ENCODE measurements at regions not wholly inside any gene's neighbourhood (a gene's known extent, or its start where the extent isn't known, plus 50 kb on each side); places are given as distances from the start of the nearest gene placed in this dataset.
"Not testable (repeated sequence)": the region's sequence is repeated elsewhere in the genome, so short reads cannot be mapped to it uniquely, and the experiment has no call there.

DNA sequence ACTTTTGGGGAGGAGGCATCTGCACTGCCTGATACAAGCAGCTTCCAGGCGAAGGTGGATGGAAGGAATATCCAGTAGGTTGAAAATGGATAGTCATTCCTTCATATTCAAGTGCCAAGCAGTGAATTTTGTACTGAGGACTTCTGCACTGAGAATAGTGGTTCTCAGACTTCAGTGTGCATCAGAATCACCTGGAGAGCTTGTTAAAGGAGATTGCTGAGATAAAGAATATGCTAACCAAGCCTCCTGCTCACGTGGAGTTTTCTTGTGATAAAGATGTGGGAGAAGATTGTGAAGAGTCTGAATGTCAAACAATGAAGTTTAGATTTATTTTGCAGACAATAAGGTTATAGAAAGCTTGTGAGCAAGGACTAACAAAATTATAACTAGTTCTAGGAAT, 97.8 kb downstream of the HFE start:
- no peak for DNase-seq
- Histone ChIP-seq H3K27ac (no peak overlapping the region), H3K36me3 (no peaks in the 10 kb centered on the region), H3K27me3 (no peaks in the 10 kb centered on the region), H3K4me3 (no peak overlapping the region), H3K9me3 (replicated peaks) (no peaks in the 10 kb centered on the region), H3K4me1 (no peaks in the 10 kb centered on the region)

DNA sequence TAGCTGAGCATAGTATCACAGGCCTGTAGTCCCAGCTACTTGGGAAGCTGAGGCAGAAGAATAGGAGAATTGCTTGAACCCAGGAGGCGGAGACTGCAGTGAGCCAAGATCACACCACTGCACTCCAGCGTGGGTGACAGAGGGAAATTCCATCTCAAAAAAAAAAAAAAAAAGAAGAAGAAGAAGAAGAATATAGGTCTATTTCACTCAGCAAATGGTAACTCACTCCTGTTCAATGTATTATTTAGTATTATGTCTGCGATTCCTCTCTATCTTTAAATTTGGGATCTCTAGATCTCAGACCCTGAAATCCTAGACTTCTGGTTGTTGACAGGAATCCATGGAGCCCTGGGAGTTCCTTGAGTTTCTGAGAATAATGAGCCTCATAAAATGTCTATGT, 98.6 kb downstream of the HFE start:
- Histone ChIP-seq H3K4me3 (no peak overlapping the region), H3K27me3 (no peaks in the 10 kb centered on the region), H3K9me3 (replicated peaks) (no peaks in the 10 kb centered on the region), H3K4me1 (no peaks in the 10 kb centered on the region), H3K27ac (no peak overlapping the region), H3K36me3 (no peaks in the 10 kb centered on the region)
- DNase-seq: no peak

DNA sequence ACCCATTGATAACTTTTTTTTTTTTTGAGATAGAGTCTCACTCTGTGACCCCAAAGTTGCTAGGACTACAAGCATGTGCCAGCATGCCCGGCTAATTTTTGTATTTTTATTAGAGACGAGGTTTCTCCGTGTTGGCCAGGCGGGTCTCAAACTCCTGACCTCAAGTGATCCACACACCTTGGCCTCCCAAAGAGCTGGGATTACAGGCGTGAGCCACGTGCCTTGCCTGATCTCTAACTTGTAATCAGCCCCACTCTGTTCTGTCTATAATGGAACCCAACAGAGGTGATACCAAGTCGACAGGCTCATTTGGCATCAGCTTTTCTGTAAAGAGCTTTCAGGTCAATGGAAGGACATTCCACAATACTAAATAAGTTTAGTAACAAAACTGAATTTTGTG, 99.4 kb downstream of the HFE start:
- Histone ChIP-seq H3K27me3 (no peaks in the 10 kb centered on the region), H3K4me3 (no peak overlapping the region), H3K4me1 (no peaks in the 10 kb centered on the region), H3K27ac (no peak overlapping the region), H3K9me3 (replicated peaks) (no peaks in the 10 kb centered on the region), H3K36me3 (no peaks in the 10 kb centered on the region)
- no peak for DNase-seq

DNA sequence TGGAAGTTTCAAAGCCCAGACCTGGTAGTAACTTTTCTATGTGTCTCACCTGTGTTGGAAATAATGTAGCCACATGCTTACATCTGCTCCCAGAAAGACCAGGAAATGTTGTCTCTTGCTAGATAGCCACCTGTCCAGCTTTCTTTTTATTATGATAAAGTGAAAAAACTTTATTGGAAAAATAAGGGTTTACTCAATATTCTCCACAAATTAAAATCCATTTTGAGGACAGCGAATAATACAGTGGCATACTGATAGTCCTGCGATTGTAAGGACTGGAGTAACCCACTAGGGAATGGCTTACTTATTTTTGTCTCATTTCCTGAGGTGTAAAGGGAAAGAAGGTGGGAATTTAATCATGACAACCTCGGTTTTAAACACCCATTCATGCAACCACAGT, 100.1 kb downstream of the HFE start:
- no peaks in the 10 kb centered on the region for H3K4me1 ChIP-seq
- no peaks in the 10 kb centered on the region for H3K27me3 ChIP-seq
- H3K4me3 ChIP-seq: no peak overlapping the region
- no peaks in the 10 kb centered on the region for H3K9me3 ChIP-seq (replicated peaks)
- H3K27ac ChIP-seq: no peak overlapping the region
- no peaks in the 10 kb centered on the region for H3K36me3 ChIP-seq
- DNase-seq: no peak

DNA sequence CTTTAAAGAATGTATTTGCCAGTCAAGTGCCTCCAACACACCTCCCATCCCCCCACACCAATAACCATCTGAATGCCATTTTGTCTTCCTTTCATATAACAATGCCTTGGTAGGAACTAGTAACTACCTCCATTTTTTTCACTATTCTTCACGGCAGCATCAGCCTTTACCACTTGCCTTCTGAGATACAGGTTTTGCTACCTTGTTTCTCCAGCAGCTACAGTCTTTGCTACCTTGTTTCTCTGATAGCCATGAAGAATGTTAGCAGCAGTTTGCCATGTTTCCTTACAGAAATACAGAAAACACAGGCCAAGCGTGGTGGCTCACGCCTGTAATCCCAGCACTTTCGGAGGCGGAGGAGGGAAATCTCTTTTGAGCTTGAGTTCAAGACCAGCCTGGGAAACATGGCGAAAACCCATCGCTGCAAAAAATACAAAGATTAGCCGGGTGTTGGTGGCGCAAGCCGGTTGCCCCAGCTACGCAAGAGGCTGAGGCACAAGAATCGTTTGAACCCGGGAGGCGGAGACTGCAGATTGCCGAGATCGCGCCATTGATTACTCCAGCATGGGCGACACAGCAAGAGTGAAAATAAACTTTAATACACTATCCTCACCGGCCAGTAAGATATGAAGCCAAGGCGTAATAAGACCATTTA, 100.9 kb downstream of the HFE start:
- Histone ChIP-seq H3K9me3 (replicated peaks) (no peaks in the 10 kb centered on the region), H3K36me3 (no peaks in the 10 kb centered on the region), H3K4me1 (no peaks in the 10 kb centered on the region), H3K27me3 (no peaks in the 10 kb centered on the region), H3K27ac (peak overlapping the region; percentile 49), H3K4me3 (peak overlapping the region; percentile 53)
- DNase-seq: peak in 1 of 2 experiments; percentile 23

DNA sequence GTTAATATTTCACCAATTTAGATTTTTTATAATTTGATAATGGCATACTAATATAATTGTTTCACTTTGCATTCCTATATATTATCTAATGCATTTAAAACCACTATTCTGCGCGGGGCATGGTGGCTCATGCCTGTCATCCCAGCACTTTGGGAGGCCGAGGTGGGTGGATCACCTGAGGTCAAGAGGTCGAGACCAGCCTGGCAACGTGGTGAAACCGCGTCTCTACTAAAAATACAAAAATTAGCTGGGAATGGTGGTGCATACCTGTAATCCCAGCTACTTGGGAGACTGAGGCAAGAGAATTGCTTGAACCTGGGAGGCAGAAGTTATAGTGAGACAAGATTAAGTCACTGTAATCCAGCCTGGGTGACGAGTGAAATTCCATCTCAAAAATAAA, 104.3 kb downstream of the HFE start:
- not testable (repeated sequence) for DNase-seq, H3K4me1 ChIP-seq

DNA sequence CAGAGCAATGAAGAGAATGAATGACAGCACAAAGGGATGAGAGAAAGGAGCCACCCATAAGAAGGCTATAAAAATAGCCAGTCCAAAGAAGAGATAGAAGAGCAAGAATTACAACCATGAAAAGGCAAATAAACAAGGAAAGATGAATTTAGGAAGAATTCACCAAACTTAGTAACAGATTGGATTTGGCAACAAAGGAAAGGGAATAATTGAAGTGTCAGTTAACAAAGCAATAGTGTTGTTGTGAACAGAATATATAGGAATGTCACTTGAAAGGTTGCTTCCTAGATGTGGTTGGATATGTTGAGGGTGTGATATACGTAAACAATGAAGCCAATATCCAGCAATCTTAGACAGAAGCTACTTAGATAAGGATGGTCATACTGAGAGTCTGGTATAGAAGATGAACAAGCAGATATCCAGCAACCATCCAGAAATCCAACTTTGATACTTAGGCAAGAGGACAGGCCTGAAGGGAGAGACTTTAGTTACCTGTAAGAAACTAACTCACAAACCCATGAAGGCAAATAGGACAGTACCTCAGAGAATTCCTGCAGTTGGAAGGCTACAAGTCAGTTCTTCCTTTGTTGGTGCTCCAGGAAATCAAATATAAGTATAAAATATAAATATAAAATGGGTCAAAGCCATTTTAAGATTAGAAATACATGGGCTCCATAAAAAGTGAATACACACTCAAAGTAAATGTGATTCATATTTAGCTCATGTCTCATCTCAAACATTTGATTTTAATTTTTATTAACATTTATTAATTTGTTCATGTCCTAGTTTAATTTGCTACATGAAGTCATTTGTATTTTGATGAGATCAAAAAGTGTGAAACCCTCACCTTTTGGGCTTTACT, 106.5 kb downstream of the HFE start:
- Histone ChIP-seq H3K9me3 (replicated peaks) (no peaks in the 10 kb centered on the region), H3K4me3 (no peak overlapping the region), H3K4me1 (no peaks in the 10 kb centered on the region), H3K36me3 (no peaks in the 10 kb centered on the region), H3K27me3 (no peaks in the 10 kb centered on the region), H3K27ac (no peak overlapping the region)
- no peak for DNase-seq

More for the DNA sequence above, 104.3 kb downstream of the HFE start:
- not testable (repeated sequence) for H3K9me3 ChIP-seq (replicated peaks); H3K36me3 ChIP-seq; H3K27me3 ChIP-seq; H3K27ac ChIP-seq; H3K4me3 ChIP-seq

DNA sequence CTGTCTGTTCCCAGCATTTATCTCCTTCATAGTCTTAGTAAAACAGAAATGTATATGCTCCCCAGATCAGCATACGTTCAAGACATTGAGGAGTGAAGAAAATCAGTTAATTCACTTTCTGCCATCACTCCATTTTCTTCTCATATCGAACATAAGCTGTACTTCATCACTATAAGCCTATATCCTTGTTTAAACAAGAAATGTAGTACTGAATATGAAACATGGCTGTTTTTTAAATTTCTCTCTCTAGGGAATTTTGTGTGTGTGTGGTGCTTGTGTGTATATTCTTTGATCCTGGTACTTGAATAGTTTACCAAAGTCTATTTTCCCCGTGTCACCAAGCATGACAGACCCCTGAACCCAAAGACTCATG, 107.1 kb downstream of the HFE start:
- H3K4me1 ChIP-seq: no peaks in the 10 kb centered on the region
- H3K27ac ChIP-seq: no peak overlapping the region
- H3K4me3 ChIP-seq: peak overlapping the region; percentile 67; the same call in 1 of the 2 replicates
- H3K9me3 ChIP-seq (replicated peaks): no peaks in the 10 kb centered on the region
- no peaks in the 10 kb centered on the region for H3K27me3 ChIP-seq
- no peak for DNase-seq
- H3K36me3 ChIP-seq: no peaks in the 10 kb centered on the region

DNA sequence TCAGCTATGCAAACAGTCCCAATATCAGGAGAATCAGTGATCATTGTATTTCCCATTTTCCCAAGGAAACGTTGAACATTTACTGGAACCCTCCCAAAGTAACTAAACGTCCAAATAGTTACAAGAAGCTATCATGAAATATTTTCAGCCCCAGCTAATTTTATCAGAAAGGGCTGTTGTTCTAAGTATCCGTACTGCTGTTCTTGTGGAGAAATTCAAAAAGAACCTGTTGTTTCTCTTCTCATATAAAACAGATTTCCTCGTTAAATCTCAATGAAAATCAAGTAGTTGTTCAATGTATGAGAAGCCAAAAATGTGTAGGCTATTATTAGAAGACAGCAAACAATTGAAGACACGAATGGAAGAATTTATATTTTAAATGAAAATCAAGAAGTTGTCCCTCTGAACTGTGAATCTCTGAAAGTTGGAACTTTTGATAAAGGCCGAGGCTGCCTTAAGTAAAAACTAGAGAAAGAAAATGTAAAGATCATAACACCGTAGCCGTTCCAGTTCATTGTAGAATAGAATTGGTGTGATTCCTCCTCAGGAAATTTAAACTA, 107.7 kb downstream of the HFE start:
- Histone ChIP-seq H3K9me3 (replicated peaks) (no peaks in the 10 kb centered on the region), H3K27me3 (no peaks in the 10 kb centered on the region), H3K27ac (peak overlapping the region; percentile 78), H3K4me3 (peak overlapping the region; percentile 67), H3K4me1 (no peaks in the 10 kb centered on the region), H3K36me3 (no peaks in the 10 kb centered on the region)
- DNase-seq: no peak

DNA sequence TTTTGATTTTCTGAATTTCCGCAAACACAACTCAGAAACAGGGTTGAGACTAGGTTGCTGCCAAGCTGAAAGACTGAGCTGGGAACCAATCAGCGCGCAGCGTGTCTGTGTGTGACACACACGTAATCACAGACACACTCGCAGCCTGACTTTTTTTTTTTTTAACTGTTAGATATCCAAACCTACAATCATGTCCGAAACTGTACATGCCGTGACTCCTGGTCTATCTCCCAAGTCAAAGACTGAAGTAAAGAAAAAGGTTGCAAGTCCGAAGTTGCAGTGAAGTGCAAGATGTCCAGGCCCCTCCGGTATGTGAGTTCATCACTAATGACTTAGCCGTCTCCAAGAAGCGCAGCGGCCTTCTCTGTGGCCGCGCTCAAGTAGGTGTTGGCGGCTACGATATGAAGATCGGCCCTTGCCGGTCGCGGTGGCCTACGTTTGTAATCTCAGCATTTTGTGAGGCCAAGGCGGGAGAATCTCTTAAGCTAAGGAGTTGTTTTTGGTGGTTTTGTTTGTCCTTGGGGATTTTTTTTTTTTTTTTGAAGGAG, 108.2 kb downstream of the HFE start:
- Histone ChIP-seq H3K4me1 (no peaks in the 10 kb centered on the region), H3K9me3 (replicated peaks) (no peaks in the 10 kb centered on the region), H3K36me3 (no peaks in the 10 kb centered on the region), H3K27me3 (no peaks in the 10 kb centered on the region), H3K27ac (peak overlapping the region; percentile 78), H3K4me3 (peak overlapping the region; percentile 67)
- DNase-seq: peak; percentile 78 to 85

DNA sequence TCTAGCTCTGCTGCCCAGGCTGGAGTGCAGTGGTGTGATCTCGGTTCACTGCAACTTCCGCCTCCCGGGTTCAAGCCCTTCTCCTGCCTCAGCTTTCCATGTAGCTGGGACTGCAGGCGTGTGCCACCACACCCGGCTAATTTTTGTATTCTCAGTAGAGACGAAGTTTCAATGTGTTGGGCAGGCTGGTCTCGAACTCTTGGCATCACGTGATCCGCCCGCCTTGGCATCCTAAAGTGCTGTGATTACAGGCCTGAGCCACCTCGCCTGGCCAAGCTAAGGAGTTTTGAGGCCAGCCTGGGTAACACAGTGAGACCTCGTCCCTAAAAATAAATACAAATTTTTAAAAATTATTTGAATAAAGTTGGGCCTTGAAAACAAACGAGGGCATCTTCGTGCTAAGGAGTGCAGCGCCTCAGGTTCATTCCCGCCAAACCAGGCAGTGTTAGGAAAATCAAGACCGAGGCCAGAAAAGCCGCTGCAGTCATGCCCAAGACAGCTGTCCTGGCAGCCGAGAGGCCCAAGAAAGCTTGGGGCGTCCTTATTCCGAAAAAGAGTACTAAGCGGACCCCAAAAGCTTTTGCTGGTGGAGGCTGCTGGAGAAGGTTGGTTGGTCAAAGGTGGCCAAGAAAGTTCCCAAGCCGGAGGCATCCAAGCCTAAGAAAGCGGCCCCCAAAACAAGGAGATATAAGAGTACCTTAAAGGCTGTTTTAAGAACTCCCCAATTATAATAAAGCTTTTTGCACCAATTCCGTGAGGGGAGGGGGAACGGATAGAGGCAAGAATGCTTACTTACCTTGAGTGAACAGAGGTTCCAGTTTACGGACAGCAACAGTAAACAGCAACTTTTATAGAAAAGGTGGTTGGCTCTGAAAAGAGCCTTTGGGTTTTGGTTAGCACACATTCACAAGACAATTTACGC, 109.0 kb downstream of the HFE start:
- peak overlapping the region; percentile 67 for H3K4me3 ChIP-seq
- no peaks in the 10 kb centered on the region for H3K4me1 ChIP-seq
- peak; percentile 27 to 55 for DNase-seq
- no peaks in the 10 kb centered on the region for H3K9me3 ChIP-seq (replicated peaks)
- peak overlapping the region; percentile 78 for H3K27ac ChIP-seq
- H3K27me3 ChIP-seq: no peaks in the 10 kb centered on the region
- no peaks in the 10 kb centered on the region for H3K36me3 ChIP-seq

DNA sequence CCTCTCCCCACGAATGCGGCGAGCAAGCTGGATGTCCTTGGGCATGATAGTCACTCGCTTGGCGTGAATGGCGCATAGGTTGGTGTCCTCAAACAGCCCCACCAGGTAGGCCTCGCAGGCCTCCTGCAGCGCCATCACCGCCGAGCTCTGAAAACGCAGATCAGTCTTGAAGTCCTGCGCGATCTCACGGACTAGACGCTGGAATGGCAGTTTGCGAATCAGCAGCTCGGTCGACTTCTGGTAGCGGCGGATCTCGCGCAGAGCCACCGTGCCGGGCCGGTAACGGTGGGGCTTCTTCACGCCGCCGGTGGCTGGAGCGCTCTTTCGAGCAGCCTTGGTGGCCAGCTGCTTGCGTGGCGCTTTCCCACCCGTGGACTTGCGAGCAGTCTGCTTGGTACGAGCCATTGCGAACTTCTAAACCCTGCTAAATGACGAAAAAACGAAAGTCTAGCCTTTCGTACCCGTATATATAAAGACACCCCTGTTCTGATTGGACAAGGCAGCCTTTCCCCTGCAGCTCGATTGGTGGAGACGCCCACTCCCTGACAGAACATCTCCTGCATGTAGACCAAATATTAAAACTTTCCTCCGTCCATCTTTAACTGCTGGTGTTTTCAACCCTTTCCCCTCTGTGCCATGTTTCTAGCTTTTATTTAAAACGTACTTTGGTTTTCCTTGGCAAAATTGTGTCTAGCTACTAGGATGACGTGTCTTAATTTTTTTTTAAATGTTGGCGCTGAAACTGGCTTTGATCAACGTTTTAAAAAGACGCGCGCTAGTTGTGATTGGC, 109.8 kb downstream of the HFE start:
- H3K27ac ChIP-seq: peak overlapping the region; percentile 78
- H3K9me3 ChIP-seq (replicated peaks): no peaks in the 10 kb centered on the region
- H3K4me1 ChIP-seq: no peaks in the 10 kb centered on the region
- peak overlapping the region; percentile 67 for H3K4me3 ChIP-seq
- no peaks in the 10 kb centered on the region for H3K36me3 ChIP-seq
- H3K27me3 ChIP-seq: no peaks in the 10 kb centered on the region
- peak; percentile 84 to 89 for DNase-seq

DNA sequence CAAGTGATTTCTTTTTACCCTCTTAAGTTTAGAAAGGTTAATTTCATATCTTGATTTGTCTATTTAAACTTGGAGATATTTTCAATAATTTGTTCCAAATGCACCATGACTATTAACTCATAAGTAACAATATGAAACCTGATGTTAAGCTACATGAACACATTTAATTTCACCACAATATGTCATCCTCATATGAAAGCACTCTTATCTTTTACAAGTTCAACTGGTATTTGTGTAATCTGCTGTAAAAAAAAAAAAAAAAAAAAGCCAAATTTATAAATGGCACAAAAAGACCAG, 110.4 kb downstream of the HFE start:
- no peaks in the 10 kb centered on the region for H3K4me1 ChIP-seq
- peak overlapping the region; percentile 67 for H3K4me3 ChIP-seq
- peak overlapping the region; percentile 78 for H3K27ac ChIP-seq
- H3K9me3 ChIP-seq (replicated peaks): no peaks in the 10 kb centered on the region
- no peak for DNase-seq
- no peaks in the 10 kb centered on the region for H3K27me3 ChIP-seq
- H3K36me3 ChIP-seq: no peaks in the 10 kb centered on the region
